ENCODE measurements at regions not wholly inside any gene's neighbourhood (a gene's known extent, or its start where the extent isn't known, plus 50 kb on each side); places are given as distances from the start of the nearest gene placed in this dataset.

GRCh38 chr13:67498948-67499347, 268.8 kb upstream of the PCDH9 start:
- TF ChIP-seq CTCF (conservative IDR thresholded peaks at IDR 0.05 in 1 of 2, IDR thresholded peaks at IDR 0.05 in 1 of 2; ENCODE audit: low read depth in 1 of 2, low read length in 2 of 2) (no peak), EZH2 (IDR thresholded peaks at IDR 0.05; ENCODE audit: low read length, missing control alignments) (no peak)

Measured in fibroblast of lung (primary cell).